ENCODE measurements at regions not wholly inside any gene's neighbourhood (a gene's known extent, or its start where the extent isn't known, plus 50 kb on each side); places are given as distances from the start of the nearest gene placed in this dataset.
A peak's percentile ranks its signal among the peaks of the same experiment; 100 is the strongest.

DNA sequence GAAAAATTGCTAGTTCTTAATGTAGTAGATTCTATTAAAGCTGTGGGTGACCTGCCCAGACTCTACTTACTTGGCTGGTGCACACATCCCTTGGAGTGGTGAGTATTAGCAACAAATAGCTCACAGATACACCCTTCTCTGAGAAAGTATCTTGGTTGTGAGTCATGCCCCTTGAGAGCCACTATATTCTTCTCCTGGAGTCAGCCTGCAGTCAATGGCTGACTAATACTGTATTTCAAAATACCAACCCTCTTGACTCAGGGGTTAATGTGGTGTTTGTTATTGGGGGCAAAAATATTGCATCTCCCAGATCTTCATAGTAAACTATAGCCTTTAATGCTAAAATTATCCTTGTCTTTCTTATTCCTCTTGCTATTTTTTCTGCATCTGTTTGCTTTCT is 354.9 kb downstream of the BMPER start:
- peak; percentile 85 to 97 for DNase-seq (ENCODE audit: low read depth in 2 of 2)
- H3K4me3 ChIP-seq (replicated peaks in 1 of 2; ENCODE audit: low read depth in 2 of 2, low read length in 2 of 2) = no peak overlapping the region
- TF ChIP-seq, protein P1, sequence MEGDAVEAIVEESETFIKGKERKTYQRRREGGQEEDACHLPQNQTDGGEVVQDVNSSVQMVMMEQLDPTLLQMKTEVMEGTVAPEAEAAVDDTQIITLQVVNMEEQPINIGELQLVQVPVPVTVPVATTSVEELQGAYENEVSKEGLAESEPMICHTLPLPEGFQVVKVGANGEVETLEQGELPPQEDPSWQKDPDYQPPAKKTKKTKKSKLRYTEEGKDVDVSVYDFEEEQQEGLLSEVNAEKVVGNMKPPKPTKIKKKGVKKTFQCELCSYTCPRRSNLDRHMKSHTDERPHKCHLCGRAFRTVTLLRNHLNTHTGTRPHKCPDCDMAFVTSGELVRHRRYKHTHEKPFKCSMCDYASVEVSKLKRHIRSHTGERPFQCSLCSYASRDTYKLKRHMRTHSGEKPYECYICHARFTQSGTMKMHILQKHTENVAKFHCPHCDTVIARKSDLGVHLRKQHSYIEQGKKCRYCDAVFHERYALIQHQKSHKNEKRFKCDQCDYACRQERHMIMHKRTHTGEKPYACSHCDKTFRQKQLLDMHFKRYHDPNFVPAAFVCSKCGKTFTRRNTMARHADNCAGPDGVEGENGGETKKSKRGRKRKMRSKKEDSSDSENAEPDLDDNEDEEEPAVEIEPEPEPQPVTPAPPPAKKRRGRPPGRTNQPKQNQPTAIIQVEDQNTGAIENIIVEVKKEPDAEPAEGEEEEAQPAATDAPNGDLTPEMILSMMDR (IDR thresholded peaks at IDR 0.05; ENCODE audit: low read depth, low read length) = no peak

DNA sequence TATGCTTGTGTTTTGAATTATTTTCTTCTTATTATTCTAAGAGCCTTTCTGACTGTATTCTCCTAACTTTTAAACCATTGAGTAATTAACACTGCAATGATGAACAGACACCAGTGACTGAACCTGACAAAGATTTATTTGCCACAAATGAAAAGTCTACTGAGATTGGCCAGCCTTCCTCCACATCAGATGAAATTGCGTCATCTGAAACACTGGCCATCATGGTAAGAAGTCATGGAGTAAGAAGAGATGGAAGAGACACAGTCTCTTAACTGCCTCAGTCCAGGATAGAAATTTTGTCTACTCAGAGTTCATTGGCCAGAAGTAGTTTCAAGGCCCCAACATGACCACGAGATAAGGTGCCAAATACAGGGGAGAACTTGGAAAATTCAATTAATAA is 357.8 kb downstream of the BMPER start:
- DNase-seq (ENCODE audit: low read depth in 2 of 2) = no peak
- TF ChIP-seq, protein P1 (IDR thresholded peaks at IDR 0.05; ENCODE audit: low read depth, low read length) = no peak
- H3K4me3 ChIP-seq (replicated peaks in 1 of 2; ENCODE audit: low read depth in 2 of 2, low read length in 2 of 2) = no peak overlapping the region

DNA sequence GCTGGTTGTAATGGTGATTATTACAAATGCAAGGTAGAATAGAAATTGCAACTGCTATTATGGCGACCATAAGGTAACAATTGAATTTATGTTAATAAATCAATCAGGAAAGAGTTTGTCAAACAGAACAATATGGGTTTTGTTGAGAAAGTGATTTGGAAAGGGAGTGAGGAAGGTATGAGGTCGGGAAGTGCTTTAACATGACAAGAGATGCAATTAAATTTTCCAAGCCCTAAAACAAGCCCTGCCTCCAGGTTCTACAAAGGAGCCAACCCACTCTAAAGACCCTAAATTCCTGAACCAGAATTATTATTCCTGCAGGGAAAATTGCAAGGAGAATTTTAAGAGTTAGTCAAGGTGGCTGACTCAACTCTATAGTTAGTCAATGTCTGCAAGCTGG is 363.7 kb downstream of the BMPER start:
- TF ChIP-seq, protein P1 (IDR thresholded peaks at IDR 0.05; ENCODE audit: low read depth, low read length) = no peak
- H3K4me3 ChIP-seq (replicated peaks in 1 of 2; ENCODE audit: low read depth in 2 of 2, low read length in 2 of 2) = no peak overlapping the region
- no peak for DNase-seq (ENCODE audit: low read depth in 2 of 2)

DNA sequence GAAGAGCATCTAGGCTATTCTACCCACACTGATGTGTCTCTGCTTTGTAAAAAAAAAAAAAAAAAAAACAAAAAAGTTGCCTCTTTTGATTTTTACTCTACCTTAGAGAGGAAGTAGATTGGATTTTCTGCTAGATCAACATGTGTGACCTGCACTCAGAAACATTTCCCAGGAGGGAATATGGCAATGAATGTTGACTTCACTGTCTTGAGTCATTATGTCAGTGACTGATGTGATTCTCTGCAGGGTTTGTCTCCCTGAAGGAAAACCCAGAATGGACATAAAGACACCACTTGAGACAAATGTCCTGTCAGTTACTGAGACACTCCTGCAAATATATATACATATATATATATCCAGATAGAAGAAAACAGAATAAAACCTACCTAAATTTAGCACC is 370.3 kb downstream of the BMPER start:
- TF ChIP-seq, protein P1 (IDR thresholded peaks at IDR 0.05; ENCODE audit: low read depth, low read length) = no peak
- no peak overlapping the region for H3K4me3 ChIP-seq (replicated peaks in 1 of 2; ENCODE audit: low read depth in 2 of 2, low read length in 2 of 2)
- peak in 1 of 2 donors; percentile 14 for DNase-seq (ENCODE audit: low read depth in 2 of 2)

DNA sequence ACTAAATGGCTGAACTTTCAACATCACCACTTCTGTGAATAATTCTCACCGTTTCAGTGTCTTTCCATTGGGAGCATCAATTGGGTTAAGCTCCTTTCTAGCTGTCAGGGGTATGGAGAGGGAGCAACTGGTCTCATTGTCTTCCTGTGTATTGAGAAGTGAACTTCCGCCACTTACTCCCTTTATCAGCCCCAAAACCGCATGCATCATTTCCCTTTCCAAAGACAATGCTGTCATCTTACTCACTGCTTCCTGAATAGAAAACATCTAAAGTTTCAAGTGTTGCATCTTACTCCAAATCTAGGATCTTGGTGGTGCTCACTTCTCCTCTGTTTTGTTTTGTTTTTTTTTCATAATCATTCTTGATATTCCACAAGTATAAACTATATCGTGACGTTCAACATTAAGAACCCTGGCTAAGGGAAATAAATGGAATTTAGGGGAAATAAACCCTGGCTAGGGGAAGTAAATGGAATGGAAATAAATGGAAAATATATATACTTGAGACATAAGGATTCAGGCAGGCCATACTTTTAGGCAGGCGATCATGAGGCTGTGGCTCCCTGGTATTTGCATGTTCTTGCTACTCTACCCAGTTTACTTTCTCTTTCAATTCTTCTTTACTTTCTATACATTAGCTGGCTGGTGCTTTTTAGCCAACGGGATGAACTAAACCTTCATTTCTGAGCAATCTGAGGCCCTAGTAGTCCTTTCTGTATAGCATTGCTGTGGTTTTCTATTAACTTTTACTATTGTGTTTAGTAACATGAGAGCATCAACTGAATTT is 371.9 kb downstream of the BMPER start:
- no peak overlapping the region for H3K4me3 ChIP-seq (replicated peaks in 1 of 2; ENCODE audit: low read depth in 2 of 2, low read length in 2 of 2)
- peak; percentile 82 to 89 for DNase-seq (ENCODE audit: low read depth in 2 of 2)
- TF ChIP-seq, protein P1 (IDR thresholded peaks at IDR 0.05; ENCODE audit: low read depth, low read length) = no peak

DNA sequence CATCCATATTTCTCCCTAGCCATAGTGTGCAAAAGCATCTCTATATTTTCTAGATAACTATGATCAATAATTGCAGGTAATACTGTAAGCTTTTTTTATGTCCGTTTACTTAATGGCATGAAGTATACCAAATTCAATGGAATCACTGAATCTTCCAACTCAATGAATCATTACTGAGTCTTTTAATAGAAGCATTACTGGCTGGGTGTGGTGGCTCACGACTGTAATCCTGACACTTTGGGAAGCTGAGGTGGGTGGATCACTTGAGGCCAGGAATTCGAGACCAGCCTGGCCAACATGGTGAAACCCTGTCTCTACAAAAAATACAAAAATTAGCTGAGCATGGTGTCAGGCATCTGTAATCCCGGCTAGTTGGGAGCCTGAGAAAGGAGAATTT is 372.5 kb downstream of the BMPER start:
- H3K4me3 ChIP-seq (replicated peaks in 1 of 2; ENCODE audit: low read depth in 2 of 2, low read length in 2 of 2) = no peak overlapping the region
- DNase-seq (ENCODE audit: low read depth in 2 of 2) = peak in 1 of 2 donors; percentile 53
- TF ChIP-seq, protein P1 (IDR thresholded peaks at IDR 0.05; ENCODE audit: low read depth, low read length) = no peak

DNA sequence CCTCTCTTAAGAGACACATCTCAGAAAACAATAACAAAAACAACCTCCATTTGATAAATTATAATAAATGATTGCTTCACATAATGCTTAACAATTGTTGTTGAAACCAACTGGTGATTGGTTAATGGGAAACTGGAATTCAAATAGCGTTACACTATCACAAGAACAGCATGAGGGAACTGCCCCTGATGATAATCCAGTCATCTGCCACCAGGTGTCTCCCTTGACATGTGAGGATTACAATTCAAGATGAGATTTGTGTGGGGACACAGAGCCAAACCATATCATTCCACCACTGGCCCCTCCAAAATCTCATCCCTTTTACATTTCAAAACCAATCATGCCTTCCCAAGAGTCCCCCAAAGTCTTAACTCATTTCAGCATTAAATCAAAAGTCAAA is 375.9 kb downstream of the BMPER start:
- TF ChIP-seq, protein P1 (IDR thresholded peaks at IDR 0.05; ENCODE audit: low read depth, low read length) = peak; percentile 12
- no peak overlapping the region for H3K4me3 ChIP-seq (replicated peaks in 1 of 2; ENCODE audit: low read depth in 2 of 2, low read length in 2 of 2)
- DNase-seq (ENCODE audit: low read depth in 2 of 2) = peak in 1 of 2 donors; percentile 46

Measured in cardiac fibroblast (primary cell).